GM18519 (cell line): ENCODE measurements at regions not wholly inside any gene's neighbourhood (a gene's known extent, or its start where the extent isn't known, plus 50 kb on each side); places are given as distances from the start of the nearest gene placed in this dataset.

Source experiments
- ATAC-seq: cut with Tn5 transposase; IDR thresholded peaks from one replicate; pipeline ENCODE4 v1.9.1; 2021; ENCODE audit warnings: mild to moderate bottlenecking, moderate library complexity; ENCODE audit not compliant: unreplicated experiment, low FRiP score

DNA sequence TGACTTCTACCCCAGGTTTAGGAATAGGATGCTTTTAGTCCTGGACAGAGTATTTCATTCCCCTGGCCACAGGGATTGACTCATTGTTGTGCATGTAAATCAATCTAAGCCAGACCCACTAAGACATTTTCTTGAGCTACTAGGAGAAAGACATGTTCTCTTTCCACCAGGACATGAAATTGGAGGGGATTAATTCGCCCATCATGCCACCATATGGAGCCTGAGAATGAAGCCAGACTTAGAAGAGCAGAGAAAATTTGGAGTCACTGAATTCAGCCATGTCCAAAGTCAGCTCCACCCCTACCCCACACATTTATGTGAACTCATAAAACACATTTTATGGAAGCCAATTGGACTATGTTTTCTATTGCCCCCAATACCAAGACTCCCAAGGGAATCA is 322.5 kb downstream of the NFIB start:
- no peak for ATAC-seq

DNA sequence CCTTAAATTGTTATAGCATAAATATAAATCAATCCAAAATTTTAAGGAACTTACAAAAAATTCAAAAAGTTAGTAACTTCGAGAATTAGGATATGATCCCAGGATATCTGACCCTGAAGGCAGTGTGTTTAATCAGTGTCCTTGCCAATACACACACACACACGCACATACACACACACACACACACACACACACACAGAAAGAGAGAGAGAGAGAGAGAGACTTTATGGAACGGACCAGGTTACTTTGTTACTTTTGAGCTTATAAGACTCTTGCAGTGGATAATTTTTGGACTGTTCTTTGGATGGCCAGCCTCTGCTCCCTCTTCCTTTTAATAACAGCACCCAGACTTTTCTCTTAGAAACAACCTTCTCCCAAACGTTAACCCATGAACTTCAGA is 322.9 kb downstream of the NFIB start:
- no peak for ATAC-seq

DNA sequence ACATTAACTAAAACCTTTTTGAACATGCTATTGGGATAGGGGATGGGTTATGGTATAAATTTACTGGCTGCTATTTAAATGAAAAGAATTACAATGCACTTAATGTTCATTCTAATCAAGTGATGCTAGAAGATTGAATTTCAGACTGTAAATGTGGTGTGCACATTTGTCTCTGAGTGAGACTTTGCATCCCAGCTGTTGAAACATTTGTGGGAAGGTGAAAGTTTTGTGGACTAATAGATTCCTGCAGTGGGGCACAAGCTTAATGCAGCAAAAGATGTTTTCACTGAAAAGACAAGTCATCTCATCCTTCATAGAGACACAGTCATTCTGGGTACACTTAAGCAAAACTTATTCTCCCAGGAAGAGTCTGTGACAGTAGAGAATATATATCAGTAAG is 323.6 kb downstream of the NFIB start:
- no peak for ATAC-seq

DNA sequence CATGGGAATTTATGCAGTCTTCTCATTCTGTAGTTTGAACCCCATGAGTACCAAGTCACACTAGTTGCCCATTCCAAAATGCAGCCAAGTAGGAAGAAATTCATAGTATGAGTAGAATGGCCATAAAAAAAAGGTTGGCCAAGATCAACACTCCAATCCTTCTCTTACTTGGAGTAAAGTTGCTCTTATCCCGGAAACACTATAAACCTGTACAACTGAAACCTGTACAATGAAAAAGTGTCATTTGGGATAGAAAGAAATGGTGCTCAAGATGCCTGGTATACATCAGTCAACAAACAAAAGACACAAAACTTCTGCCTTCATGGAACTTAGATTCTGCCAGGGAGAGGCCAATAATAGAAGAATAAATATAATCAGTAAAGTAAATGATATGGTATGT is 325.0 kb downstream of the NFIB start:
- ATAC-seq: no peak

DNA sequence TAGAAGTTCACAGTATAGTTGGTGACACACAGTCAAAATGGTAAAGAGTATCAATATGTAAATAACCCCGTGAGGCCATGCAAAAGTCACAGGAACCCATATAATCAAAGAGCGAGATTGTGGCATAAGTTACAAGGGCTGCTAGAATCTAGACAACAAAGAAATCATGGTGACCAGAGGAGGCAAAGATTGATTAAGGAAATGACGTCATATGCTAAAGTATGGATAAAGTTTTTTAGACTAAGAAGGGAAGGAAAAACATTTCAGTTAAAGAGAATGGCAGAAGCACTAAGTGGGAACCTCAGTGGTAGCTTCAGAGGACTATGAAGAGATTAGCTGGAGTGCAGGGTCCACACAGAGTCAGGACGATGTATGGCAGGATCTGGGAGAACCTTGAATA is 330.3 kb downstream of the NFIB start:
- no peak for ATAC-seq

DNA sequence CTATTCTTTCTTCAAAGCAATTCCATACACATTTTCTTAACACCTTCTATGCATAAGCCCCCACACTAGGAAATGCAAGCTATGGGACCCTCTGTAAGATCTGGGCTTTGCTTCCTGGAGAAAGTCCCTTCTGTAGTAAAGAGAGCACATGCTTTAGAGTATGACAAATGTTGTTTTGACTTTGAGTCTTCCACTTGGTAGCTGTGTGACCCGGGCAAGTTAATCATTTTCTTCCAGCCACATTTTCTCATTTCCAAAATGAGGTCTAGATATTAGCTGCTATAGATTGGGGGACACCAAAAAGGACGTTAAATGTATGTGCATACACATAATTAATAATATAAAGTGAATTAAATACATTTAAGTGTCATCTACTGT is 334.0 kb downstream of the NFIB start:
- no peak for ATAC-seq

DNA sequence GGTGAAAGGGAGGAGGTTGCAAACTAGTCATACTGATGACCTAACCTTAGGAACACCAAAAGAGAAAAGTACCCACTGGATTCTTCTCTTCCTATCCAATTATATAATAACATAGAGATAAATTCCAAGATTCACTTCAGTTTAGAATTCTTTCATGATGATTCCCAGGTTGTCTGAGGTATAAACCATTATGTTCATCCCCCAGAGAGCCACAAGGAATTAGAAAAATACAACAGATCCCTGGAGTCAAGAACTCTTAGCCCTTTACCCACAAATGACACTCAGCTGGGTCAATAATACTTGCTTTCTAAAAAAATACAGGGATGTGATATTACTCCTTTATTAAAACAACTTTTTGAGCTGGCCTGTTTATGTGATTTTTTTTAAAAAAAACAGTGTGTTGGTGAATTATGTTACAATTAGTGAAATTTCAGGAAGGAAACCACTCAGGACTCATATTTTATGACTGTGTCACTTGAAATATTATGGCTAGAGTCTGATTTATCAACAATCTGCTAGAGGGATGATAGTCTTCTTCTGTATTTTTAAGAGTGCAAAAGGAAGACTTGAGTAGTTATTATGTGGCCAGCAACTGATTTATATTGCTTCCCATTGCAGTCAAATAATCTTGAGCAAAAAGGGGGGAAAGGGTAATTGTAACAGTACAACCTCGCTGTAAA is 338.2 kb downstream of the NFIB start:
- no peak for ATAC-seq

DNA sequence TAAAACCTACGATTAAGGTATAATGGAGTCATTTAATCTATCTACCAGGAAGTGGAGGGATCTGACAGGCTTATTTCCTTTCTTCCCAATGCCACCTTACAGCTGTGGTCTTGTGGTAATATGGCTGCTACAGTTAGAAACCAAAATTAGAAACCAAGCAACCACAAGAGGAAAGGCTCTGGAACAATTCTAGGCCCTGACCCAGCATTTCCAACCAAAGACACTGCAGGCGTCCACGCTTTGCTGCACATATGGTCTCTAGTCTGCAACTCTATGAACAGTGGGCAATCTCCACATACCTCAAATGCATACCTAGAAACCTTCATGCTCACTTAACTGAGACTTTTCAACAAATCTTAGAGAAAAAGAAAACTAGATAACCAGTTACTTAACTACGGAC is 339.1 kb downstream of the NFIB start:
- ATAC-seq: no peak

DNA sequence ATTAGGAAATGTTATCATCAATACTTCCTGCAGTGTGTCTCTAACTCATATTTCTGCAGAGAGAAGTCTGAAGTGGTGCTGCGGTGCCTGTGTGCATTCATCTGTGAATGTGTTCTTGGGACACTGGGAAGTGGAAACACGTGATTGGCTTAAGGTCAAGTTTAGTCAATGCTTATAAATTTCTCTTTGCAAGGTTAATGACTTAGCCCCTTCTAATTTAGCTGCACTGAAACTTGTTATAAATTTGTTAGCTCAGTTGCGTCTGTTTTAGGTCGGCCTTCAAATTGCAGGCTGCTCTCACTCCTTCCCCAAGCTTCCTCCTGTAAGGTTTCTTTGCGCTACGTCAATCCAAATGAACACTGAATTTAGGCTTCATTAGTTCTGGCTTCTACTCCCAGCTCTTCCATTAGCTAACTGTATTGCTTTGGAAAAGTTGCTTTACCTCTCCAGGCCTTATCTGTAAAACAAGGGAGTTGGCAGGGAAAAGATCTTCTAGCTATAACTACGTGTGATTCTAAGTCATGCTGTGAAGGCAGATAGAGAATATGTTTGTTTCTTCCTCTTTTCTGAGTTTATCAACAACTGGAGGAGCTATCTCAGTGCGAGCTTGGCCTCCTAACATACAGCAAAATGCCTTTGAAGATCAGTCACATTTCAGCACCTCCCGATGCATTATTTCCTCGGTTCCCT is 341.8 kb downstream of the NFIB start:
- ATAC-seq: no peak

DNA sequence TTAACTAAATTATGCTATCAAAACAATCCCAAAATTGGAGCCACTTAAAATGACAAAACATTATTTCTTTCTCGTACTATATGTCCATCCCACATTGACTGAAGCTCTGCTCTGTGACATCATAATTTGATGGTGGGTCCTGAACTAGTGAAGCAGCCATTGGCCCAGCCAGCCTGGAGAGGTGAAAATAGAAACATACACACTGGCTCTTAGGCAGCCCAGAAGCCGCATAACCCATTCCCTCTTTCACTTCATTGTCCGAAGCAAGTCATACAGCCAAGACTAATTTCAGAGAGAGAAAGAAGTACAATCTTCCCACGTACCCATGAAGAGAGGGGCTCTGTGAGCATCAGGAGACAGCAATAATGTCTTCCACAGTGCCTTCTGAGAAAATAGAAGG is 342.5 kb downstream of the NFIB start:
- ATAC-seq: no peak

DNA sequence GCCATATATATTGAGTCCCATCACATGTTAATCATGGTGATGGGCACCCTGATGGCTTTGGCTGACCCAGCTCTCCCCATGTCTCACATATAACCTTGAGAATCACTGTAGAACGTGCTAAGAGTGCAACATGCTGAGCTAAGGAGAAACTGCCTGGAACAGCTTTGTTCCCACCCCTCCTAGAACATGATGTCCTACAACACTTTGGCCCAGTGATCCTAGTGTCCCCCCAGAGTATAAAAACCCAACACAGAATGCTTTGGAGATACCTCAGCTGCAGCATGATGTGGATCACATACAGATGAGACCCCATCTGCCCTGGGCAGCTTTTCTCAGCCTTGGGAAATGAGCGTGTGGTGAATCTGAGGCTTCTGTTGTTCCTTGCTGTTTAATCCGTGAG is 343.5 kb downstream of the NFIB start:
- ATAC-seq: no peak

DNA sequence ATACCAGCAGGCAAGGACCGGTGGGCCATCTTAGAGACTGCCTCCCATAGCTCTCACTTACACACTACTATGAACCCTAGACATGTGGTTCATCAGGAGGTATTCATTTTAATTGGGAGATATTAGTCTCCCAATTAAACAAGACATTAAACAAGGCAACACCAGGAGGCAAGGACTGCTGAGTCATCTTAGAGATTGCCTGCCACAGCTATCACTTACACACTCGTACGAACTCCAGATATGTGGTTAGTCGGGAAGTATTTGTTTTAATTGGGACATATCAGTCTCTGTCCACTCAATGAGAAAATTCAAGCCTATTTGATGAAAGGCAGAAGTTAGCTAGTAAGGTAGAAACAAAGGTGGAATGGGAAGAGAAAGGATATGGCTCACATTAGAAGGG is 343.9 kb downstream of the NFIB start:
- no peak for ATAC-seq

DNA sequence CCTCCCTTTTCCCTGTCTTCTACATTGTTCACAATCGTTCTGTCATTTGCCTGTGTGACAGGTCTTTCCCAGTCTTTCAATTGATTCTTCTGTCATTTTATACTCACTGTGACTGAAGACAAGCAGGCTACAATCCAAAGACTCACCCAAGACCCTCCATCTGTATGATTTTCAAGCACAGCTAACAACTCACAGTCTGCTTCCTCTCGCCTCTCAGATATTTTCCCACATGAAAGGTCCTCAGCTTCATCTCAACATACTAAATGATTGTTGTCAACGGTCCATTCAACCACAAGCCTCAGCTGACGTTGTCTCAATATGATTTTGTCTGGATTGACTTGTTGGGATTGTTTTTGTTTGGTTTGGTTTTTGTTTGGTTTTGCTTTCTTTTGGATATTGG is 346.5 kb downstream of the NFIB start:
- ATAC-seq: no peak

DNA sequence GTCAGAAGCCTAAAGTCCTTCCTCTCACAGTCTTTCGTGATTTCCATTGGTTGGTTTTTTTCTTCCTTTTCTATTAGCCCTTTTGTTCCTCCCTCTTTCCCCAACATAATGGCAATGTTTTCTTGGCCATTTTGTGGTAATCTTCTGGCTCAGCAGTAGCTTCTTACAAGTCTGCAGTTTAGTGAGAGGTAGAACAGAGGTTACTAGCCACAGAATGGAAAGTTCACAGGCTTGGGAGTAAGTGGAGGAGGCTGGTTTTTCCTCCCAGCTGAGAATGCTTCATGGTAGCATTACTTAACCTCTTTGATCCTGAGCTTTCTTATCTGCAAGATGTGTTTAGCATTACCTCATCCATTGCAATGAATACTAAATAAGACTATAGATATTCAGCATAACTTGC is 346.9 kb downstream of the NFIB start:
- no peak for ATAC-seq

DNA sequence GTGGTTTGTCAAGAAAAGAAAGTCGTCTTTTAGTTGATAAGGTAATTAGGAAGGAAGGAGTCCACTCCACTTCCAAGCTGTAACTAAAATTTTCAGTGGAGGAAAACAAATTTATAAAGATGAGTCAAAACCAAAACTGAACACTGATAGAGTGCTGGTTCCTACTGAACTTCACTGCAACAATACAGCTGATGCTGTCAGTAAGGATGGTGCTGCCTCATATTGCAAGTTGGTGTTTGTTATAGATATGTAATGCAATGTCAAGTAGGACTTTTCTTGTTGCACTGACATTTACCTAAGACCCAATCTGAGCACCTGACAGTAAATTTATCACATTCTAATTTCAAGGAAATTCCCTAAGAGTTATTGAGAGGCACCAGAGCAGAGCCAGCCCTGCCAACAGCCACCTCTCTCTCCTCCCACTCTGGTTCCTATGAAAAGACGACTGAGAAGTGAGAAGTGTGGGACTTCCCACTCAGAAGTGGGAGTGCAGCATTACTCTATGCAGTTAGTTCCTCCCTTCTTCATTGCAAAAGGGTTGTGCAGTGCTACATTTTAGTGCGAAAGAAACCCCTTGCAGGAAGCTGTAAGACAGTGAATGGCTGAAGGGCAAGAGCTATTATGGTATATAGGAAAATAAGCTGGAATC is 350.8 kb downstream of the NFIB start:
- peak; percentile 52 for ATAC-seq

DNA sequence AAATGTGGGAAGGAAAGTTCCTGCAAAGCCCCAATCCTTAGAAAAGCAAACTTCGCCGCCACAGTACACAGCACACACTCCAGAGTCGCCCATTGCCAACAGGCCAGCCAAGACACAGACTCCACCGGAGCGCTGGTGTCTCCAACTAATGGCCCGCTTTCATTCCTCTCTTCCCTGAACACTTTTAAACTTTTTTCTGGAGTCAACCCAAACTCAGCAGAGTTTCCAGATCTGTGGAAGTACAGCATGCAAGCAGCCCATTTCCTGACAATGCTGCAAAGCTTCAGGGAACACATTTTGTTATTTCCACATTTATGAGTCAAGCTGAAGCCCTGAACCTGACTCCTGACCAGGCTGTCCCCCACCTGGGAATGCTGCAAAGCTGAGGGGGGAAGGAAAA is 351.9 kb downstream of the NFIB start:
- no peak for ATAC-seq

DNA sequence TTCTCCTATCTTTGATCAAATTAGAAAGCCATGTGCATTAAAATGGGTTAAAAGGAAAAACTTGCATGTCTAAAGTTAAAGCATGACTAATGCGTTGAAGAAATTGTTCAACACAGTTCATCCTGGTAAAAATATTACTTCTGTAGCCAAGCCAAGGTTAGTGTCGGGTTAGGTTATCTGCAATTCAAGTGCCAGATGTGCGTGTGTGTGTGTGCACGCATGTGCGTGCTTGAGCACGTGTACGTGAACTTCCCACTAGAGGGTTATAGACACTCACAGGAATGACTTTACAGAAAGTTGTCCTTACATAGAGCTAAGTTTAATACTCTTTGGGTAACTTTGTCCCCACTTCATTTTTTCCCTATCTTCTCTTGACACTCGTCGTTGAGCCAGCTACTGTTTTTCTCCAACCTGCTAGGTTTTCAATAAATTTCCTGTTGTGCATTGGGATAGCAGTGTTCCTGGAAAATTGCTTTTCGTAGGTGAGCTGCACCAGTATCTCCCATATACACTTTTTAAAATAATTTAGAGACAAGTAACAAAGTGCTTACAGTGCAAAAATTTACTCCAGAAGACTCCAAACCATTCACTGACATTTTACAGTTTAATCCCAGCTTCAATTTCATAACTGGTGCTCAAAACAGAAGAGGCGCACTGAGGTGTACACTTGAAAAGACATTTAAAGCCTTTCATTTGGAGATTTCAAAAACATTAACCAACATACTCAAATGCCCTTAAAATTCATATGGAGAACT is 353.8 kb downstream of the NFIB start:
- no peak for ATAC-seq

DNA sequence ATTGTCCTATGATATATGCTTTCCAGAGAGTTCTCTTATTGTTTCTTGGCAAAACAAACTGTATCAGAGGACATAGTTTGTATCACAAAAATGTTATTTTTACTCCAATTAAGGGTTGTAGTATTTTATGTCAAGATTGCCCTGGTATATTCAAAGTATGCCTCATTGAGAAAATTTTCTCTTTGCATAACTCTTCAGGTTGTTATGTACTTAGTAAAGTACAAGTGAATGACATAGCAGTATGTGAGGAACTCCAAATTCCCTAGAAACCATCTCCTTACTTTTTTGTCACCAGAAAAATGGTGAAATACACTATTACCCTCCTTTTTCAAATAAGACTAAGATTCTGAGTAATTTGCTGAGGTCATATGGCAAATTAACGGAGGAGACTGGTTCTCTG is 355.3 kb downstream of the NFIB start:
- no peak for ATAC-seq

DNA sequence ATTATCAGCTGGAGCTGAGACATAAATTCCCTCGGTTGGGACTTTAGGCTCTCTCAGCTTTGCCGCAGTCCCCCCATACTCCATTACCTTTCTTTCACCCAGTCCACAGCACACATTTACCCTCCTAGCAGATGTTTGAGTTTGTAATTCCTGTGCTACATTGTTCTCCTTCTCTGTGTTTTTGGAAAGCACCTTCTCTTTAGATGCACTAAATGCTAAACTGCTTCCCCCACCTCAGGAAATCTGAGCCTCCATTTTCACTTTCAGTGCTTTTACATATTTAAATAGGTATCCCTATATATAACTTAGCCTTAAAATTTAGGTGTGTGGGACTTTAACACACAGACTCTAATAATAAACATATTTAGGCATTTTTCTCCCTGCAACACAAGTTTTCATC is 356.9 kb downstream of the NFIB start:
- peak; percentile 75 for ATAC-seq

DNA sequence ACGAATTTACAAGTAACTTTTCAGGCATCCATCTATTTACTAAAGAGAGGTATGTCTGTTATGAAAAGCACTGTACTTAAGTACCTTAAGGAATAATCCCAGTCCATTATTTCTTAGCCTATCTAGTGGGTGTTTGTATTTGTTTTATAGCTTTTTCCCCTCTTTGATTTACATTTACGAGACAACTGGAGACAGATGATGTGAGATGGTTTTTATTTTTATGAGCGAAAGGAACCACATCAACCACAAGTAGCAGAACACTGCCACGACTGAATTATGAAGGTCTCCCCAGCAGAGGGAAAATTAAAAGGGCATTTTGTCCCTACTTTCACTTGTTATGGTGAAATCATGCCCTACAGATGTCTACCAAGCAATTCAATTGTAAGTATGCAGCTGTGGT is 357.8 kb downstream of the NFIB start:
- peak; percentile 44 for ATAC-seq

DNA sequence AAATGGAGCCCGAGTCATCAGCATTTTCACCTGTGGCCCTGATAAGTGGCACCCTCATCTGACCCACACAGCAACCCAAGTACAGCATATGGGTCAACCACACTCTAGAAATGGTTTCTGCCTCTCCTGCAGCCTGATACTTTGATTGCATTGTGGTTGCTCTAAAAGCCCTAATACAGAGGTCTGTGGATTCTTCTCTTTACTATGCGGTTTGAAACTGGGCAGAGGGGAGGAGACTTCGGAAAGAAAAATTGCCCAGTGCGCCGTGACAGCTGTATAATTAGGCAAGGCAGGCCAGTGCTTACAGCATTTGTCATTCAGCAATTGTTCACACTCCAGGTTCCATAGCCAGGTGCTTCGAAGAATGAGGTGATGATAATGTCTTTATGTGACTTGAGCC is 361.0 kb downstream of the NFIB start:
- no peak for ATAC-seq
